Left renal pelvis (tissue), 4 donors: ENCODE measurements at regions not wholly inside any gene's neighbourhood (a gene's known extent, or its start where the extent isn't known, plus 50 kb on each side); places are given as distances from the start of the nearest gene placed in this dataset.
"Not testable (repeated sequence)": the region's sequence is repeated elsewhere in the genome, so short reads cannot be mapped to it uniquely, and the experiment has no call there.

Experiments used
- DNase-seq, 4 donors: peaks; one replicate each; pipeline ENCODE4 v3.0.0-alpha.2; 2013; ENCODE audit warnings: low read depth in 4 of 4, low spot score in 3 of 4

- no peak for DNase-seq
These were observed 402.5 kb downstream of the STK39 start for GRCh38 chr2:167844714-167845530.

GRCh38 chr2:167843657-167844056, 403.7 kb downstream of the STK39 start:
- DNase-seq: no peak

GRCh38 chr2:167843217-167843616, 404.2 kb downstream of the STK39 start:
- no peak for DNase-seq

- DNase-seq: no peak
These were observed 405.3 kb downstream of the STK39 start for GRCh38 chr2:167842047-167842446.

- not testable (repeated sequence) for DNase-seq
These were observed 412.1 kb downstream of the STK39 start for GRCh38 chr2:167835290-167835689.

DNA sequence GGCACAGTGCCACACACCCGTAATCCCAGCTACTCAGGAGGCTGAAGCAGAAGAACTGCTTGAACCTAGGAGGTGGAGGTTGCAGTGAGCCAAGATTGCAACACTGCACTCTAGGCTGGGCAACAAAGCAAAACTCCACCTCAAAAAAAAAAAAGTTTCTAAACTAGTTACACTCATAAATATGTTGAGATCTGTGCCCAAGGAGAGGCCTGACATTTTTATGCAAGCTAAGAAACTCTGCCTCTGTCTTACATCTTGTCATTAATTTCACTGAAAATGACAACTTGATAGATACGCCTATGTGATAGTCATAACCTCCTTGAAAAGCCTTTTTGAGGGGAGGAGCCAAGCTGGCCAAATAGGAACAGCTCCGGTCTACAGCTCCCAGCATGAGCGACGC, 412.7 kb downstream of the STK39 start:
- no peak for DNase-seq

DNA sequence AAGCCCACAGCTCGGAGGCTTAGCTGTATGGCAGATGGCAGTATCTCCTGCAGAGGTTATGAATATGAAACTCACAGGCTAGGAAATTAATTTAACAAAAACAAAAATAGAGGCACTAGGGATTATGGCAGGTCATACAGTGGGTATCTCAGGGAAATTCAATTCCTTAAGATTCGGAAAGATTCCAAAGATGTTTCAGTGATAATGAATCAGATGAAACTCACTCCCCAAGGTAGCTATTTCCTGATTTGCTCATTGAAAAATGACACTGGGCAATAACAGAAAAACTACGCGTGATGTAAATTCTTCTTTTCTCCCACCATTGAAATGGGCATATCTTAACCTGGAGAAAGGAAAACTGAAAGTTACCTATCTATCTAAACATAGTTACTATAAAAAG, 414.1 kb downstream of the STK39 start:
- no peak for DNase-seq

DNA sequence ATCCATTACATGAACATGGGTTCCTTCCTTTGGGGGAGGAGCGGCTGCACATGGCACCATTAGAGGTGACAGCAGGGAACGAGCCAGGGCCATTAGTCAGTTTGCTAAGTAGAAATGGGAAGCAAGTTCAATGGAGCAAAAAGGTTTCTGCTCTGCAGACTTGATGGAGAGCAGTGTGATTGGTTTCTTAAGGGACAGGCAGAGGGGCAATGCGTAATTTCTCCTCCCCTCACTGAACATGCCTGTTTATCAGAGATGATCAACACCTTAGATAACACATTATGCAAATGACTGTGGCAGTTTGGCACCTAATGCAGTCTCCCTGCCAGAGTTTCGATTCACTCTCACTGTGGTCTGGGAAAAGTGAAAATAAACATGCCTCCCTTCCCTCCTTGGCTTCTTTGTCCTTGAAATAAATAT, 414.5 kb downstream of the STK39 start:
- DNase-seq: no peak

GRCh38 chr2:167827352-167828097, 419.9 kb downstream of the STK39 start:
- DNase-seq: no peak

DNA sequence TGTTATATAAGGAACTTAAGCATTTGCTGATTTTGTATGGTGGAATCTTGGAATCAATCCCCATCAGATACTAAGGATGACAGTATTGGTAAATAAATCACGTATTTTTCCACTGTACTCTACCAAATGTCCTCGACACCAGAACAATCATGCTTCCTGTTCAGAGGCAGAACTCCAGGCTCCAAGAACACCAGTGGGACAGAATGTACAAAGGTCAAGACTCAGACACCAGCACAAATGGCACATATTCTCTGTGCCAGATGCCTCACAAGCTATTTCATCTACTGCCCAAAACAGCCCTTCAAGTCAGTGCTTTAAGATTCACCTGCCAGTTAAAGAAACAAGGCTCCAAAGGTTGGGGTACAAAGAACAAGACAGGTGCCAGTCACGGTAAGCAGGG, 420.5 kb downstream of the STK39 start:
- no peak for DNase-seq

GRCh38 chr2:167825664-167826063, 421.7 kb downstream of the STK39 start:
- no peak for DNase-seq

DNA sequence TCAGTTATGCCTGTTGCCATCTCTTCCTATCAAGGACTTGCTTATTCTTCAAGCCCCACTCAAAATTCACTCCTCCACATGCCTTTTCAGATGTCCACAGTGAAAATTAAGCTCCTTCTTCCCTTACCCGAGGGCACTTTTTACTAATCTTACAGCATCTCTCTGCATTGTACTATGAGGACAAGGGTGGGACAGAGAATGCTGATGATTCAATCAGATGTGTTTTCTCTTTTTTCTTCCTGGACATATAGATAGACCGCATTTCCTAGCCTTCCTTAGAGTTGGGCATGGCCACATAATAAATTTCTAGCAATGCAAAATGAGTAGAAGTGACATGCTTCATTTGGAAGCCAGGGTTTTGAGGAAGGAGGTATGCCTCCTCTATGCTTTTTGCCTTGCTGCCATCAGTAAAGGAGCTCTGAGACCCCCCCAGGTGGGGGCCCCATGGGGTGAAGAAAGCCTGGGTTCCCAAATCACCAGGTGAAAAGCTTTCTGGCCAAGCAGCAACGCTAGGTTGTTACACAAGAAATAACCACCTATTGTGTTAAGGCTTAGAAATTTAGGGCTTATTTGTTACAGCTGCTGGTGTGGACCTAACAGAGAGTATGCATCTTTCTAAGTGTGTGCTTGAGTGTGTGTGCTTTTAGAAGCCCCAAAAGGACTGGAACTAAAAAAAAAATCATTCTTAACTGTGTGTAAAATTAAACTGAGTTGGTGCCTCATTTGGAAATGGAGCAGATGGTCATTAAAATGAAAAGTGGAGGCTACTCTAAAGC, 424.5 kb downstream of the STK39 start:
- no peak for DNase-seq

GRCh38 chr2:167820488-167820887, 426.9 kb downstream of the STK39 start:
- no peak for DNase-seq

GRCh38 chr2:167818521-167818920, 428.9 kb downstream of the STK39 start:
- no peak for DNase-seq

- DNase-seq: no peak
These were observed 429.5 kb downstream of the STK39 start for GRCh38 chr2:167817908-167818307.

GRCh38 chr2:167817422-167817821, 430.0 kb downstream of the STK39 start:
- no peak for DNase-seq

DNA sequence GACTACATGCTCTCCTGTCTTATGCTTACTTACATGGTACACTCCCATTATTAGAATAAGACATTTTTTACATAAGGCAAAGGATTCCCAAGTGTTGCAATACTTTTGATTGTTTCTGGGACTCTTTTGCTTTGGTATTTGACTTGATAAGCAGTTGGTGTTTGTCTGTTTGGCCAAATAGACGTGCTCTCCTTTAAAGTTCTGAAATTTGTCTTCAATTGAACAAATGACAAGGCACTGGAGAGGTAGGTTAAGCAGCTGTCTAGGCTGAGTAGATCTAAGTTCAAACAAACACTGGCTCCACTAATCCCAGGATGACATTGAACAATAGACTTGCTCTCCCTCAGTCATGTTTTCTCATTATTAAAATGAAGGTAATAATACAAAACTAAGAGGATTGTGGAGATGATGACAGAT, 430.5 kb downstream of the STK39 start:
- DNase-seq: no peak

- DNase-seq: no peak
These were observed 432.3 kb downstream of the STK39 start for GRCh38 chr2:167814881-167815718.

DNA sequence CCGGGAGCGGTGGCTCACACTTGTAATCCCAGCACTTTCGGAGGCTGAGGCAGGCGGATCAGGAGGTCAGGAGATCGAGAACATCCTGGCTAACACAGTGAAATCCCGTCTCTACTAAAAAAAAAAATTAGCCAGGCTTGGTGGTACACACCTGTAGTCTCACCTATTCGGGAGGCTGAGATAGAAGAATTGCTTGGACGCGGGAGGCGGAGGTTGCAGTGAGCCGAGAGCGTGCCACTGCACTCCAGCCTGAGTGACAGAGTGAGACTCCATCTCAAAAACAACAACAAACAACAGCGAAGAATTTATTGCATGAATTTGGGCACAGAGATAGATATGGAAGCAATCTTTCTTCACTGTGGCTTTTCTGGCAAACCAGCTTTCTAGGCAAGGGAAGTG, 432.9 kb downstream of the STK39 start:
- not testable (repeated sequence) for DNase-seq

- DNase-seq: not testable (repeated sequence)
These were observed 437.6 kb downstream of the STK39 start for GRCh38 chr2:167809799-167810198.
